ENCODE measurements at regions not wholly inside any gene's neighbourhood (a gene's known extent, or its start where the extent isn't known, plus 50 kb on each side); places are given as distances from the start of the nearest gene placed in this dataset.
"Not testable (repeated sequence)": the region's sequence is repeated elsewhere in the genome, so short reads cannot be mapped to it uniquely, and the experiment has no call there.

GRCh38 chr1:102172200-102172599 is 175.5 kb upstream of the OLFM3 start:
- no peaks in the 10 kb centered on the region for H3K27me3 ChIP-seq (ENCODE audit: insufficient read depth, low read depth, severe bottlenecking)
- no peaks in the 10 kb centered on the region for H3K9me3 ChIP-seq (ENCODE audit: severe bottlenecking)
- TF ChIP-seq, protein P1, sequence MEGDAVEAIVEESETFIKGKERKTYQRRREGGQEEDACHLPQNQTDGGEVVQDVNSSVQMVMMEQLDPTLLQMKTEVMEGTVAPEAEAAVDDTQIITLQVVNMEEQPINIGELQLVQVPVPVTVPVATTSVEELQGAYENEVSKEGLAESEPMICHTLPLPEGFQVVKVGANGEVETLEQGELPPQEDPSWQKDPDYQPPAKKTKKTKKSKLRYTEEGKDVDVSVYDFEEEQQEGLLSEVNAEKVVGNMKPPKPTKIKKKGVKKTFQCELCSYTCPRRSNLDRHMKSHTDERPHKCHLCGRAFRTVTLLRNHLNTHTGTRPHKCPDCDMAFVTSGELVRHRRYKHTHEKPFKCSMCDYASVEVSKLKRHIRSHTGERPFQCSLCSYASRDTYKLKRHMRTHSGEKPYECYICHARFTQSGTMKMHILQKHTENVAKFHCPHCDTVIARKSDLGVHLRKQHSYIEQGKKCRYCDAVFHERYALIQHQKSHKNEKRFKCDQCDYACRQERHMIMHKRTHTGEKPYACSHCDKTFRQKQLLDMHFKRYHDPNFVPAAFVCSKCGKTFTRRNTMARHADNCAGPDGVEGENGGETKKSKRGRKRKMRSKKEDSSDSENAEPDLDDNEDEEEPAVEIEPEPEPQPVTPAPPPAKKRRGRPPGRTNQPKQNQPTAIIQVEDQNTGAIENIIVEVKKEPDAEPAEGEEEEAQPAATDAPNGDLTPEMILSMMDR (IDR thresholded peaks at IDR 0.05; ENCODE audit: low read depth, low read length): no peak
- no peak for DNase-seq
- H3K4me3 ChIP-seq (ENCODE audit: low read depth, low read length): no peak overlapping the region
- no peak overlapping the region for H3K27ac ChIP-seq
- H3K36me3 ChIP-seq: no peaks in the 10 kb centered on the region

DNA sequence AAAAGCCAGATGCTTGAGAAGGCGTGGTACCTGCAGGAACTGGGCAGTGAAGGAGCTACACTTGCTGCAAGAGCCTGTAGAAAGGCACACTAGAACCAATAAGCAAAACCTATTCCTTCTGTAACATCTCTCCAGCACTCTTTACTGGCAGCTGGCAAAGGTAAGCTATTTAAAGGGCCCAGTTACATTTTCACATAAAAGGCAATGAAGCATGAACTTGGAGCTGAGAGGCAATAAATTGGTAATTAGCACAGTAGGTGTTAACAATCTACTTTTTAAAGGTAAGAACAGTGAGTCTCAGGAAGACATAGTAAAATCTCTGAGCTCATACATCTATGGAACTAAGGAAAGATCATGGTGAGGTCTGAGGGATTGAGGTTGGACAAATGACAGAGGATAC is 167.1 kb upstream of the OLFM3 start:
- no peaks in the 10 kb centered on the region for H3K9me3 ChIP-seq (ENCODE audit: severe bottlenecking)
- no peaks in the 10 kb centered on the region for H3K36me3 ChIP-seq
- H3K27me3 ChIP-seq (ENCODE audit: insufficient read depth, low read depth, severe bottlenecking): peaks cover 5% of the 10 kb centered on the region
- H3K27ac ChIP-seq: no peak overlapping the region
- no peak overlapping the region for H3K4me3 ChIP-seq (ENCODE audit: low read depth, low read length)
- no peak for DNase-seq
- TF ChIP-seq, protein P1 (IDR thresholded peaks at IDR 0.05; ENCODE audit: low read depth, low read length): no peak

DNA sequence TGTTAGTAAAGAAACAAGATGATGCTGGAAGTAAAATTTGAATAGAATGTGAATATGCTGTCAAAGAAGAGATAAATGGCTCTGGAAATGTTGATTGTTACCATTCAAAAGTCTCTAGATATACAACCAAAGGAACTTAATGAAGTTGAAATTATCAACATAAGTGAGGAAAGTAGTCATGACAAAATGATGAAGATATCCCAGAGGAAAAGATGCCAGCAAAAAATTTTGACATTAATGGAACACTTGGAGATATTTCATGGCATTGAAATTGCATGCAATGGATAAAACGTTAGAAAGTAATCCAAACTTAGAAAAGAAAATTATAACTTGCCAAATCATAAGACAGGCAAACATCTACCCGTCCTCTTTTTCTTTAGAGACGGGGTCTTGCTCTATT is 154.5 kb upstream of the OLFM3 start:
- Histone ChIP-seq H3K9me3 (ENCODE audit: severe bottlenecking) (no peaks in the 10 kb centered on the region), H3K36me3 (no peaks in the 10 kb centered on the region), H3K4me3 (ENCODE audit: low read depth, low read length) (no peak overlapping the region), H3K27ac (no peak overlapping the region), H3K27me3 (ENCODE audit: insufficient read depth, low read depth, severe bottlenecking) (peaks cover 12% of the 10 kb centered on the region)
- no peak for DNase-seq
- TF ChIP-seq, protein P1 (IDR thresholded peaks at IDR 0.05; ENCODE audit: low read depth, low read length): no peak

- DNase-seq: no peak
- Histone ChIP-seq H3K4me3 (ENCODE audit: low read depth, low read length) (no peak overlapping the region), H3K36me3 (no peaks in the 10 kb centered on the region), H3K27me3 (ENCODE audit: insufficient read depth, low read depth, severe bottlenecking) (peaks cover 26% of the 10 kb centered on the region), H3K9me3 (ENCODE audit: severe bottlenecking) (no peaks in the 10 kb centered on the region), H3K27ac (no peak overlapping the region)
- TF ChIP-seq, protein P1 (IDR thresholded peaks at IDR 0.05; ENCODE audit: low read depth, low read length): no peak
These were observed 124.2 kb upstream of the OLFM3 start for GRCh38 chr1:102120910-102121309.

- Histone ChIP-seq H3K4me3 (ENCODE audit: low read depth, low read length) (no peak overlapping the region), H3K36me3 (no peaks in the 10 kb centered on the region), H3K27me3 (ENCODE audit: insufficient read depth, low read depth, severe bottlenecking) (peaks cover 26% of the 10 kb centered on the region), H3K9me3 (ENCODE audit: severe bottlenecking) (no peaks in the 10 kb centered on the region), H3K27ac (no peak overlapping the region)
- no peak for DNase-seq
- TF ChIP-seq, protein P1 (IDR thresholded peaks at IDR 0.05; ENCODE audit: low read depth, low read length): no peak
These were observed 121.4 kb upstream of the OLFM3 start for GRCh38 chr1:102118150-102118549.

GRCh38 chr1:102110586-102110985 is 113.9 kb upstream of the OLFM3 start:
- H3K9me3 ChIP-seq (ENCODE audit: severe bottlenecking): no peaks in the 10 kb centered on the region
- TF ChIP-seq, protein P1 (IDR thresholded peaks at IDR 0.05; ENCODE audit: low read depth, low read length): no peak
- H3K4me3 ChIP-seq (ENCODE audit: low read depth, low read length): no peak overlapping the region
- no peak overlapping the region for H3K27ac ChIP-seq
- no peak for DNase-seq
- H3K36me3 ChIP-seq: no peaks in the 10 kb centered on the region
- peaks cover 6% of the 10 kb centered on the region for H3K27me3 ChIP-seq (ENCODE audit: insufficient read depth, low read depth, severe bottlenecking)

- not testable (repeated sequence) for H3K36me3 ChIP-seq; H3K27ac ChIP-seq; H3K4me3 ChIP-seq (ENCODE audit: low read depth, low read length); DNase-seq; H3K9me3 ChIP-seq (ENCODE audit: severe bottlenecking)
- H3K27me3 ChIP-seq (ENCODE audit: insufficient read depth, low read depth, severe bottlenecking): peaks cover 12% of the 10 kb centered on the region
These were observed 112.8 kb upstream of the OLFM3 start for GRCh38 chr1:102109493-102109892.
